ENCODE measurements at regions not wholly inside any gene's neighbourhood (a gene's known extent, or its start where the extent isn't known, plus 50 kb on each side); places are given as distances from the start of the nearest gene placed in this dataset.

DNA sequence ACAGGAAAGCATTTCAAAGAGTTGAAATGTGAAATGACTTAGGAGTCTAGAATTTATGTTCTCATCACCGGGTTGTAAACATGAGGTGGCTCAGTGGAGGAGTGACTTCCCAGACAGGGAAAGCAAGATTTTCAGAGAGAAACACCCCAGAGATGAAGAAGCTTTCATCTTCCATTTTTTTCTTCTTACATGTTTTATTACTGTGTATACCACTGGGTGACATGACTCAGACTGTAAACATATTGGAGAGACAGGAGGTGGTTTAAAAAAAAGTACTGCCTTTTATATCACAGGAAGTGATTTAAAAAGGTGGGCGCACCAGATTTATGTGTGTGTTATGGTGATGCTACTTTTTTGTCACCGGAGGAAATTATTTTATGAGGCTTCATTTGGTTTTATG, 209.1 kb upstream of the TUT7 start:
- peaks cover 0 to 7% of the 10 kb centered on the region in 2 experiments; a peak in 1 of 5 replicates for H3K27me3 ChIP-seq (ENCODE audit: control insufficient read depth in 1 of 2, insufficient read depth in 2 of 2, low read length in 2 of 2)
- FAIRE-seq, result no peak
- ChIA-PET POLR2A (no interaction called here), CTCF (ENCODE audit: low intra/inter-chr PET ratio, low total read pairs) (no interaction called here)
- H3K9me3 ChIP-seq (ENCODE audit: low read length), result no peaks in the 10 kb centered on the region
- H3K27ac ChIP-seq (ENCODE audit: extremely low read length, insufficient read depth, low read length), result no peak overlapping the region
- no peak overlapping the region for H3K9ac ChIP-seq (ENCODE audit: insufficient read depth, low read depth, low read length)
- 22% methylated on average over 3 of the region's 3 CpGs for WGBS (ENCODE audit: low lambda C conversion rate)
- BruUV-seq (replicated peaks), result no TSS peak
- H3K36me3 ChIP-seq (replicated peaks in 1 of 2; ENCODE audit: control insufficient read depth in 1 of 2, insufficient read depth in 2 of 2, low read length in 2 of 2), result no peaks in the 10 kb centered on the region
- no peaks in the 10 kb centered on the region for H3K4me1 ChIP-seq (ENCODE audit: insufficient read depth, low read length)
- no peak for DNase-seq (ENCODE audit: low spot score)
- in situ Hi-C loops (cut with HindIII; ENCODE audit: extremely low pct_ligation_motif_present, low pct_unique_long_range_greater_than_20kb) (no loop called here), intact Hi-C loops (cut with micrococcal nuclease; ENCODE audit: unreplicated experiment) (no loop called here)
- no peaks in the 10 kb centered on the region for H3K79me2 ChIP-seq (ENCODE audit: insufficient read depth, low read length)
- H2AFZ ChIP-seq (ENCODE audit: low read length), result no peak overlapping the region
- no peak overlapping the region for H3K4me2 ChIP-seq (ENCODE audit: low read depth, low read length)
- no peak overlapping the region for H3K4me3 ChIP-seq (replicated peaks in 1 of 3; ENCODE audit: insufficient read depth in 1 of 3, low read depth in 2 of 3, low read length in 3 of 3)
- ATAC-seq, result no peak
- no peaks in the 10 kb centered on the region for H4K20me1 ChIP-seq (ENCODE audit: insufficient read depth, low read length)
- TF ChIP-seq ZNF768 (CRISPR knock-in tag; IDR thresholded peaks at IDR 0.05), result no peak
- TF ChIP-seq, protein P1, sequence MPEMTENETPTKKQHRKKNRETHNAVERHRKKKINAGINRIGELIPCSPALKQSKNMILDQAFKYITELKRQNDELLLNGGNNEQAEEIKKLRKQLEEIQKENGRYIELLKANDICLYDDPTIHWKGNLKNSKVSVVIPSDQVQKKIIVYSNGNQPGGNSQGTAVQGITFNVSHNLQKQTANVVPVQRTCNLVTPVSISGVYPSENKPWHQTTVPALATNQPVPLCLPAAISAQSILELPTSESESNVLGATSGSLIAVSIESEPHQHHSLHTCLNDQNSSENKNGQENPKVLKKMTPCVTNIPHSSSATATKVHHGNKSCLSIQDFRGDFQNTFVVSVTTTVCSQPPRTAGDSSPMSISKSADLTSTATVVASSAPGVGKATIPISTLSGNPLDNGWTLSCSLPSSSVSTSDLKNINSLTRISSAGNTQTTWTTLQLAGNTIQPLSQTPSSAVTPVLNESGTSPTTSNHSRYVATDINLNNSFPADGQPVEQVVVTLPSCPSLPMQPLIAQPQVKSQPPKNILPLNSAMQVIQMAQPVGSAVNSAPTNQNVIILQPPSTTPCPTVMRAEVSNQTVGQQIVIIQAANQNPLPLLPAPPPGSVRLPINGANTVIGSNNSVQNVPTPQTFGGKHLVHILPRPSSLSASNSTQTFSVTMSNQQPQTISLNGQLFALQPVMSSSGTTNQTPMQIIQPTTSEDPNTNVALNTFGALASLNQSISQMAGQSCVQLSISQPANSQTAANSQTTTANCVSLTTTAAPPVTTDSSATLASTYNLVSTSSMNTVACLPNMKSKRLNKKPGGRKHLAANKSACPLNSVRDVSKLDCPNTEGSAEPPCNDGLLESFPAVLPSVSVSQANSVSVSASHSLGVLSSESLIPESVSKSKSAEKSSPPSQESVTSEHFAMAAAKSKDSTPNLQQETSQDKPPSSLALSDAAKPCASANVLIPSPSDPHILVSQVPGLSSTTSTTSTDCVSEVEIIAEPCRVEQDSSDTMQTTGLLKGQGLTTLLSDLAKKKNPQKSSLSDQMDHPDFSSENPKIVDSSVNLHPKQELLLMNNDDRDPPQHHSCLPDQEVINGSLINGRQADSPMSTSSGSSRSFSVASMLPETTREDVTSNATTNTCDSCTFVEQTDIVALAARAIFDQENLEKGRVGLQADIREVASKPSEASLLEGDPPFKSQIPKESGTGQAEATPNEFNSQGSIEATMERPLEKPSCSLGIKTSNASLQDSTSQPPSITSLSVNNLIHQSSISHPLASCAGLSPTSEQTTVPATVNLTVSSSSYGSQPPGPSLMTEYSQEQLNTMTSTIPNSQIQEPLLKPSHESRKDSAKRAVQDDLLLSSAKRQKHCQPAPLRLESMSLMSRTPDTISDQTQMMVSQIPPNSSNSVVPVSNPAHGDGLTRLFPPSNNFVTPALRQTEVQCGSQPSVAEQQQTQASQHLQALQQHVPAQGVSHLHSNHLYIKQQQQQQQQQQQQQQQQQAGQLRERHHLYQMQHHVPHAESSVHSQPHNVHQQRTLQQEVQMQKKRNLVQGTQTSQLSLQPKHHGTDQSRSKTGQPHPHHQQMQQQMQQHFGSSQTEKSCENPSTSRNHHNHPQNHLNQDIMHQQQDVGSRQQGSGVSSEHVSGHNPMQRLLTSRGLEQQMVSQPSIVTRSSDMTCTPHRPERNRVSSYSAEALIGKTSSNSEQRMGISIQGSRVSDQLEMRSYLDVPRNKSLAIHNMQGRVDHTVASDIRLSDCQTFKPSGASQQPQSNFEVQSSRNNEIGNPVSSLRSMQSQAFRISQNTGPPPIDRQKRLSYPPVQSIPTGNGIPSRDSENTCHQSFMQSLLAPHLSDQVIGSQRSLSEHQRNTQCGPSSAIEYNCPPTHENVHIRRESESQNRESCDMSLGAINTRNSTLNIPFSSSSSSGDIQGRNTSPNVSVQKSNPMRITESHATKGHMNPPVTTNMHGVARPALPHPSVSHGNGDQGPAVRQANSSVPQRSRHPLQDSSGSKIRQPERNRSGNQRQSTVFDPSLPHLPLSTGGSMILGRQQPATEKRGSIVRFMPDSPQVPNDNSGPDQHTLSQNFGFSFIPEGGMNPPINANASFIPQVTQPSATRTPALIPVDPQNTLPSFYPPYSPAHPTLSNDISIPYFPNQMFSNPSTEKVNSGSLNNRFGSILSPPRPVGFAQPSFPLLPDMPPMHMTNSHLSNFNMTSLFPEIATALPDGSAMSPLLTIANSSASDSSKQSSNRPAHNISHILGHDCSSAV (CRISPR knock-in tag; IDR thresholded peaks at IDR 0.05; ENCODE audit: borderline replicate concordance), result no peak
- no peak for TF ChIP-seq NR2C2 (CRISPR knock-in tag; IDR thresholded peaks at IDR 0.05; ENCODE audit: borderline replicate concordance)
- no peak for TF ChIP-seq RFXANK (CRISPR knock-in tag; IDR thresholded peaks at IDR 0.05)
- TF ChIP-seq ZSCAN12 (CRISPR knock-in tag; IDR thresholded peaks at IDR 0.05), result no peak
- TF ChIP-seq NR2F2 (IDR thresholded peaks at IDR 0.05; ENCODE audit: borderline replicate concordance, low read depth), result no peak
- no peak for TF ChIP-seq CBX1 (IDR thresholded peaks at IDR 0.05; ENCODE audit: low read depth)
- TF ChIP-seq, protein P2, sequence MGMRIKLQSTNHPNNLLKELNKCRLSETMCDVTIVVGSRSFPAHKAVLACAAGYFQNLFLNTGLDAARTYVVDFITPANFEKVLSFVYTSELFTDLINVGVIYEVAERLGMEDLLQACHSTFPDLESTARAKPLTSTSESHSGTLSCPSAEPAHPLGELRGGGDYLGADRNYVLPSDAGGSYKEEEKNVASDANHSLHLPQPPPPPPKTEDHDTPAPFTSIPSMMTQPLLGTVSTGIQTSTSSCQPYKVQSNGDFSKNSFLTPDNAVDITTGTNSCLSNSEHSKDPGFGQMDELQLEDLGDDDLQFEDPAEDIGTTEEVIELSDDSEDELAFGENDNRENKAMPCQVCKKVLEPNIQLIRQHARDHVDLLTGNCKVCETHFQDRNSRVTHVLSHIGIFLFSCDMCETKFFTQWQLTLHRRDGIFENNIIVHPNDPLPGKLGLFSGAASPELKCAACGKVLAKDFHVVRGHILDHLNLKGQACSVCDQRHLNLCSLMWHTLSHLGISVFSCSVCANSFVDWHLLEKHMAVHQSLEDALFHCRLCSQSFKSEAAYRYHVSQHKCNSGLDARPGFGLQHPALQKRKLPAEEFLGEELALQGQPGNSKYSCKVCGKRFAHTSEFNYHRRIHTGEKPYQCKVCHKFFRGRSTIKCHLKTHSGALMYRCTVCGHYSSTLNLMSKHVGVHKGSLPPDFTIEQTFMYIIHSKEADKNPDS (CRISPR knock-in tag; IDR thresholded peaks at IDR 0.05), result no peak
- TF ChIP-seq, protein P3, sequence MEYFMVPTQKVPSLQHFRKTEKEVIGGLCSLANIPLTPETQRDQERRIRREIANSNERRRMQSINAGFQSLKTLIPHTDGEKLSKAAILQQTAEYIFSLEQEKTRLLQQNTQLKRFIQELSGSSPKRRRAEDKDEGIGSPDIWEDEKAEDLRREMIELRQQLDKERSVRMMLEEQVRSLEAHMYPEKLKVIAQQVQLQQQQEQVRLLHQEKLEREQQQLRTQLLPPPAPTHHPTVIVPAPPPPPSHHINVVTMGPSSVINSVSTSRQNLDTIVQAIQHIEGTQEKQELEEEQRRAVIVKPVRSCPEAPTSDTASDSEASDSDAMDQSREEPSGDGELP (IDR thresholded peaks at IDR 0.05; ENCODE audit: borderline replicate concordance, low read depth), result no peak
- no peak for TF ChIP-seq MYNN (CRISPR knock-in tag; IDR thresholded peaks at IDR 0.05; ENCODE audit: low read depth)
- TF ChIP-seq NR2F6 (IDR thresholded peaks at IDR 0.05), result no peak
- TF ChIP-seq NR2F6 (CRISPR knock-in tag; IDR thresholded peaks at IDR 0.05), result no peak
- TF ChIP-seq ZNF572 (CRISPR knock-in tag; IDR thresholded peaks at IDR 0.05), result no peak
- no peak for TF ChIP-seq ZNF589 (CRISPR knock-in tag; conservative IDR thresholded peaks at IDR 0.05)

Data from HepG2 (cell line).